ENCODE measurements at regions not wholly inside any gene's neighbourhood (a gene's known extent, or its start where the extent isn't known, plus 50 kb on each side); places are given as distances from the start of the nearest gene placed in this dataset.
A peak's percentile ranks its signal among the peaks of the same experiment; 100 is the strongest.
"Not testable (repeated sequence)": the region's sequence is repeated elsewhere in the genome, so short reads cannot be mapped to it uniquely, and the experiment has no call there.

DNA sequence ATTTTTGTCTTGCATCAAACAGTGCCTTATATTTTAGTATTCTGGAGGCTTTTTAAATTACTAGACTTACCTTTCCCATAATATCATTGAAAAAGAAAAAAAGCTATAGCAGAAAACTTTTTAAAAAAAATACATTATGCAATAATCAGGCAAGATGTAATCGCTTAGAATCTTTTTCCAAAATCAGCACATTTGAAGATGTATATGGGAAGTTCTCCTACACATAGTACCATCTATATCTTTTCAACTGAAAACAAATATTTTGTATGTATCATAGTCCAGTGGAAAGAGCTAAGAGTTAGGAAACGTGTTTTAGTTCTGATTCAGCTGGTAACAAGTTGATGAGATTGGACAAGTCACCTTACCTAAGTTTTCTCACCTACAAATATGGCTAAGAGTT is 70.6 kb downstream of the SLC41A2 start:
- intact Hi-C loops (cut with micrococcal nuclease): no loop called here
- Histone ChIP-seq H3K36me3 (peaks cover 5% of the 10 kb centered on the region), H3K4me1 (no peaks in the 10 kb centered on the region), H3K27ac (replicated peaks) (no peak overlapping the region), H3K27me3 (ENCODE audit: low read depth) (no peaks in the 10 kb centered on the region), H3K9me3 (replicated peaks) (peaks cover 3% of the 10 kb centered on the region), H3K4me3 (no peak overlapping the region)
- DNase-seq: no peak
- no peak for TF ChIP-seq CTCF (IDR thresholded peaks at IDR 0.05; ENCODE audit: borderline replicate concordance)

DNA sequence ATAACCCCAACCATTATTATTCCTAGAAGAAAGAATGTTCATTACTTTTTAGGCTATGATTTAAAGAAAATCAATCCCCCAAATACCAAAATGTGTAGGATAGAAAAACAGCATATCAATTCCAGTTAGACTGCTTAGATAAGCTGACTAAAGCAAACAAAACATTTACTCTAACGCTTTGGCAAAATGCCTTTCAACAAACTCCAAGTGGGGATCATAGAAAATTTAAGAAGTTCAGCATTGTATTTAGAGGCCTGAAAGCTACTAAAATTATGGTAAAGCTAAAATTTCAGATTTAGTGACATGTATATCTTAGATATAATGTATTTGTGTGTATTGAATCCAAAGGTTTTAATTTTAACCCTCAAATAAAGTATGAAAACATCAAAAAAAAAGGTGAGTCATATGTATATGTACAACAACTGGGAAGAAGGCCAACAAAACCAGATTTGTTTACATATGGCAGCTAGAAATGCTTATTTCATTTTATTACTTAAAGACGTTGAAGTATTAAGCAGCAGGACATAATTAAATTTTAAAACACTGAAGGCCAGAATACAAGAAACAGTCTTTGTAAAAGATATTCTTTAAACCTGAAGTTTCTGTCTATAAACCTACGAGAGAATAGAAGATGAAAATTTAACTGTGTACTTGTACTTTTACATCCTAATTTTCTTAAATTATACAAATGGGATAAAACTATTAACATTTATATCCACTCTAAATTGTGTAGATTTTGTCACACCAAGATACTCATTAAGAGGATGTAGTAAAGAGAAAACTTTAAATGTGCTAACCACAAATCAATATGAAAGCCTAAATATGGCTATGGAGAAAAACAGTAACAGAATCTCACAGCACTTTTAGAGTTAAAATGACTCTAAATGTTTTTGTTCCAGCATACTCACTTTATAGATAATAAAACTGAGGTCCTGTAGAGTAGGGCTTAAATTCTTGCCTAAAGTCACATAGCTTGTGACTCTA is 71.4 kb downstream of the SLC41A2 start:
- H3K4me3 ChIP-seq: no peak overlapping the region
- no peak for DNase-seq
- H3K27me3 ChIP-seq (ENCODE audit: low read depth): no peaks in the 10 kb centered on the region
- H3K9me3 ChIP-seq (replicated peaks): peaks cover 3% of the 10 kb centered on the region
- intact Hi-C loops (cut with micrococcal nuclease): no loop called here
- H3K27ac ChIP-seq (replicated peaks): no peak overlapping the region
- no peak for TF ChIP-seq CTCF (IDR thresholded peaks at IDR 0.05; ENCODE audit: borderline replicate concordance)
- no peaks in the 10 kb centered on the region for H3K4me1 ChIP-seq
- H3K36me3 ChIP-seq: peaks cover 5% of the 10 kb centered on the region

DNA sequence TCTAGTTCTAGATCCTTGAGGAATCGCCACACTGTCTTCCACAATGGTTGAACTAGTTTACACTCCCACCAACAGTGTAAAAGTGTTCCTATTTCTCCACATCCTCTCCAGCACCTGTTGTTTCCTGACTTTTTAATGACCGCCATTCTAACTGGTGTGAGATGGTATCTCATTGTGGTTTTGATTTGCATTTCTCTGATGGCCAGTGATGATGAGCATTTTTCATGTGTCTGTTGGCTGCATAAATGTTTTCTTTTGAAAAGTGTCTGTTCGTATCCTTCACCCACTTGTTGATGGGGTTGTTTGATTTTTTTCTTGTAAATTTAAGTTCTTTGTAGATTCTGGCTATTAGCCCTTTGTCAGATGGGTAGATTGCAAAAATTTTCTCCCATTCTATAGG is 79.2 kb downstream of the SLC41A2 start:
- H3K4me3 ChIP-seq; H3K27me3 ChIP-seq (ENCODE audit: low read depth); H3K36me3 ChIP-seq; DNase-seq; H3K9me3 ChIP-seq (replicated peaks); H3K27ac ChIP-seq (replicated peaks); H3K4me1 ChIP-seq: not testable (repeated sequence)
- intact Hi-C loops (cut with micrococcal nuclease): loop anchor here (5.0 kb wide), 1 partner anchor 497 kb away; no protein-coding TSS in a partner anchor

GRCh38 chr12:104877103-104877705 is 80.9 kb downstream of the SLC41A2 start:
- Histone ChIP-seq H3K27me3 (ENCODE audit: low read depth) (no peaks in the 10 kb centered on the region), H3K9me3 (replicated peaks) (no peaks in the 10 kb centered on the region), H3K4me3 (no peak overlapping the region), H3K27ac (replicated peaks) (no peak overlapping the region), H3K4me1 (no peaks in the 10 kb centered on the region), H3K36me3 (no peaks in the 10 kb centered on the region)
- TF ChIP-seq CTCF (IDR thresholded peaks at IDR 0.05; ENCODE audit: borderline replicate concordance): peak; percentile 78
- intact Hi-C loops (cut with micrococcal nuclease): loop anchor here (5.0 kb wide), 1 partner anchor 495 kb away; no protein-coding TSS in a partner anchor
- no peak for DNase-seq

GRCh38 chr12:104873374-104873773 is 84.7 kb downstream of the SLC41A2 start:
- Histone ChIP-seq H3K36me3 (no peaks in the 10 kb centered on the region), H3K9me3 (replicated peaks) (no peaks in the 10 kb centered on the region), H3K4me1 (no peaks in the 10 kb centered on the region), H3K4me3 (no peak overlapping the region), H3K27ac (replicated peaks) (no peak overlapping the region), H3K27me3 (ENCODE audit: low read depth) (no peaks in the 10 kb centered on the region)
- no peak for TF ChIP-seq CTCF (IDR thresholded peaks at IDR 0.05; ENCODE audit: borderline replicate concordance)
- intact Hi-C loops (cut with micrococcal nuclease): no loop called here
- DNase-seq: no peak

GRCh38 chr12:104870797-104871196 is 87.3 kb downstream of the SLC41A2 start:
- intact Hi-C loops (cut with micrococcal nuclease): no loop called here
- DNase-seq: no peak

More at GRCh38 chr12:104870797-104871196, 87.3 kb downstream of the SLC41A2 start:
- Histone ChIP-seq H3K4me3 (no peak overlapping the region), H3K27me3 (ENCODE audit: low read depth) (no peaks in the 10 kb centered on the region), H3K9me3 (replicated peaks) (no peaks in the 10 kb centered on the region), H3K4me1 (peaks cover 8% of the 10 kb centered on the region), H3K27ac (replicated peaks) (no peak overlapping the region), H3K36me3 (no peaks in the 10 kb centered on the region)
- TF ChIP-seq CTCF (IDR thresholded peaks at IDR 0.05; ENCODE audit: borderline replicate concordance): no peak
